ENCODE measurements at regions not wholly inside any gene's neighbourhood (a gene's known extent, or its start where the extent isn't known, plus 50 kb on each side); places are given as distances from the start of the nearest gene placed in this dataset.

DNA sequence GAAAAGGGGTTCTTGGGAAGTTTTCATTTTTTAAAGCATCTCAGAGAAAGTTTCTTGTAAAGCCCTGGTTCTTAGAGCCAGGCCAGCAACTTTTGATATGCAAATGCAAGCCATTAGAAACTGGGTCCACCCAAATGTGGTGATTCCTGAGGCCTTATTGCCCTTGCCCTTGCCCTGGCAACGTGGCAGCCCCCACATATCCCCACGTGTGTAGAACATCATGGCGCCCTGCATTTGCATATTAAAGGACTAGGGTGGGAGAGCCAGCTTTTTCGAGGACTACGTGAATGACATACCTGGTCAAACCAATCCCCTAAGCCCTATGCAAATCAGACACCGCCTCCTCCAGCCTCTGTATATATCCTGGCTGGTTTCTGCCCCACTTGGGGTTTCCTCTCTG, 314.9 kb upstream of the NECTIN3 start:
- no peaks in the 10 kb centered on the region for H3K36me3 ChIP-seq (ENCODE audit: control insufficient read depth in 2 of 2, insufficient read depth in 2 of 2, low read length in 2 of 2)
- H3K4me1 ChIP-seq (ENCODE audit: control insufficient read depth in 2 of 2, insufficient read depth in 2 of 2, low read length in 2 of 2) = no peaks in the 10 kb centered on the region
- no peak overlapping the region for H3K27ac ChIP-seq (ENCODE audit: low read depth in 2 of 2, low read length in 2 of 2)
- no peaks in the 10 kb centered on the region for H3K27me3 ChIP-seq (ENCODE audit: control insufficient read depth in 2 of 2, insufficient read depth in 2 of 2, low read length in 2 of 2)
- H3K9me3 ChIP-seq (ENCODE audit: control insufficient read depth in 2 of 2, low read length in 2 of 2) = no peaks in the 10 kb centered on the region
- H3K4me3 ChIP-seq (ENCODE audit: low read length in 2 of 2) = no peak overlapping the region
- no peak overlapping the region for H3K9ac ChIP-seq (ENCODE audit: low read depth in 1 of 2, low read length in 2 of 2)

DNA sequence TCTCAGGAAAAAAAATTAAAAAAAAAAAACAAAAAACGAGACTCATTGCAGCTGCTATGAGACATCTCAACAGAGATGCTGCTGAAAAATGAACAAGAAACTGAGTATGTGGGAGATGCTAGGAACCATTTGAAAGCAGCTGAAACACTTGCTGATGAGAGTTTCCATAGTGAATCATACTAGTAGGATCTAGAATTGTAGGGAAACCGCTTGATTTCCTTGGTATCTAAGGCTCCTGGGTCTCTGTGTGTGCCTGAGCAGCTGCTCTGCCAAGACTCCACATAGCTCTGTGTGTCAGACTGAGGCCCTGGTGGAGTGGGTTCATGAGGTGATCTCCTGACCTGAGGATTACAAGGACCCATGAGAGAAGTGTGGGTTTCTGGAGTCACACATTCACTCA, 313.4 kb upstream of the NECTIN3 start:
- H3K9ac ChIP-seq (ENCODE audit: low read depth in 1 of 2, low read length in 2 of 2) = no peak overlapping the region
- no peaks in the 10 kb centered on the region for H3K27me3 ChIP-seq (ENCODE audit: control insufficient read depth in 2 of 2, insufficient read depth in 2 of 2, low read length in 2 of 2)
- no peak overlapping the region for H3K4me3 ChIP-seq (ENCODE audit: low read length in 2 of 2)
- no peak overlapping the region for H3K27ac ChIP-seq (ENCODE audit: low read depth in 2 of 2, low read length in 2 of 2)
- H3K4me1 ChIP-seq (ENCODE audit: control insufficient read depth in 2 of 2, insufficient read depth in 2 of 2, low read length in 2 of 2) = no peaks in the 10 kb centered on the region
- no peaks in the 10 kb centered on the region for H3K36me3 ChIP-seq (ENCODE audit: control insufficient read depth in 2 of 2, insufficient read depth in 2 of 2, low read length in 2 of 2)
- no peaks in the 10 kb centered on the region for H3K9me3 ChIP-seq (ENCODE audit: control insufficient read depth in 2 of 2, low read length in 2 of 2)

DNA sequence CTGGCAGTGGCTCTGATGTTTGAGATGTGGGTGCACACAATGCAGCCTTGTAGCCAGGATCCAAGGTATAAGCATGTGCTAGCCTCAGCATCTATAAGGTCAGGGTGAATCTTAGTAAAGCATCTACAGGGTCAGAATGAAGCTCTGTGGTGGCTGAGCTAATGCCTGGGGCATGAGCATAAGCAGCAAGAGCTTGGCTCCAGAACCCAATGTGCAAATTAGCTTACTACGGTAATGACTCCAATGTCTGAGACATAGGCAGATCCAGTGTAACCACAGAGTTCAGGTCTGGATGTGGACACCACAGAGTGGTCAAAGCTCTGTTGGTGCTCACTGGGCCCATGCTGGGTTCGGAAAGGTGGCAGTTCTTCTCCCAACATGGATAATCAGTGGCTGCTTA, 304.5 kb upstream of the NECTIN3 start:
- Histone ChIP-seq H3K27ac (ENCODE audit: low read depth in 2 of 2, low read length in 2 of 2) (no peak overlapping the region), H3K9me3 (ENCODE audit: control insufficient read depth in 2 of 2, low read length in 2 of 2) (no peaks in the 10 kb centered on the region), H3K9ac (ENCODE audit: low read depth in 1 of 2, low read length in 2 of 2) (no peak overlapping the region), H3K4me1 (ENCODE audit: control insufficient read depth in 2 of 2, insufficient read depth in 2 of 2, low read length in 2 of 2) (no peaks in the 10 kb centered on the region), H3K36me3 (ENCODE audit: control insufficient read depth in 2 of 2, insufficient read depth in 2 of 2, low read length in 2 of 2) (no peaks in the 10 kb centered on the region), H3K27me3 (ENCODE audit: control insufficient read depth in 2 of 2, insufficient read depth in 2 of 2, low read length in 2 of 2) (no peaks in the 10 kb centered on the region), H3K4me3 (ENCODE audit: low read length in 2 of 2) (no peak overlapping the region)

DNA sequence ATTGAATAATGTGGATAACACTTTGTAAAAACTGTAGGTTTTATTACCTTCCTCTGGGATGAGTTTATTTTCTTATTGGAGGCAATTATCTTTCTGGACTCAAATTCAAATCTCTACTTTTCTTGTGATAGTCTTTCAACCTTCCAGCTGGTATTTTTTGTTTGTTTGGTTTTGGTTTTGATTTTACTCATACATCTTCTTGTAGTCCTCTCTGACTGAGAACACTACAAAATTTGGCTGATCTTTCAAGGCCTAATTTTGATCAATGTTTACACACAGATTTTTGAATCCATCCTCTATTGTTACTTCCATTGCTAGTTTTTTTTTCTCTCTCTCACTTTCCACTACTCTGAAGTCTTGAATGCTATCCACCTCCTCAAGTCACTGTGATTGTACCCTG, 303.8 kb upstream of the NECTIN3 start:
- H3K9ac ChIP-seq (ENCODE audit: low read depth in 1 of 2, low read length in 2 of 2) = no peak overlapping the region
- H3K36me3 ChIP-seq (ENCODE audit: control insufficient read depth in 2 of 2, insufficient read depth in 2 of 2, low read length in 2 of 2) = no peaks in the 10 kb centered on the region
- no peaks in the 10 kb centered on the region for H3K4me1 ChIP-seq (ENCODE audit: control insufficient read depth in 2 of 2, insufficient read depth in 2 of 2, low read length in 2 of 2)
- H3K9me3 ChIP-seq (ENCODE audit: control insufficient read depth in 2 of 2, low read length in 2 of 2) = no peaks in the 10 kb centered on the region
- H3K27me3 ChIP-seq (ENCODE audit: control insufficient read depth in 2 of 2, insufficient read depth in 2 of 2, low read length in 2 of 2) = no peaks in the 10 kb centered on the region
- no peak overlapping the region for H3K27ac ChIP-seq (ENCODE audit: low read depth in 2 of 2, low read length in 2 of 2)
- no peak overlapping the region for H3K4me3 ChIP-seq (ENCODE audit: low read length in 2 of 2)

DNA sequence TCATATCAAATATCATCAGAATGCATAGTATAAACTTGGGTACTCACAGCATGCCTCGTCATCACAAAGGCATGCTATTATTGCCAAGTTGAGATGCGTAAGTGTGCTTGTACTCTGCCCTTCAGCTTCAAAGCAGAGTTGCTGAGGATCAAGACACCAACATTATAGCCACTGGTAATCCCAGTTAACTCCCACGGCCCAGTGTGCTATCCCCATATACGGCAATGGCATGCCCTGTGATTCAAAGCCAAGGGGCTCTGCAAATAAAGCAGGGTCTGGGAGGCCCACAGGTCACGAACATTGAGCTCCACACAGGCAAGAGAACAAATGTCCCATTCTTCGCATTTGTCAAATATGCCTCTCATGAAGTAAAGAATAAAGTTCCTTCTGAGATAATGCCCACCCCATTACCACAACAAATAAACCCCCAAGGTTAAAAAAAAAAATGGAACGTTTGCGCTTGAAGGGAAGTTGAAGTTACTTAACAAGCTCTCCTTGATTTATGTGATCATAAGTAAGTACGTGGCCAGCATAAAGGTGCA, 298.1 kb upstream of the NECTIN3 start:
- no peaks in the 10 kb centered on the region for H3K4me1 ChIP-seq (ENCODE audit: control insufficient read depth in 2 of 2, insufficient read depth in 2 of 2, low read length in 2 of 2)
- no peak overlapping the region for H3K27ac ChIP-seq (ENCODE audit: low read depth in 2 of 2, low read length in 2 of 2)
- no peaks in the 10 kb centered on the region for H3K27me3 ChIP-seq (ENCODE audit: control insufficient read depth in 2 of 2, insufficient read depth in 2 of 2, low read length in 2 of 2)
- H3K9ac ChIP-seq (ENCODE audit: low read depth in 1 of 2, low read length in 2 of 2) = no peak overlapping the region
- H3K4me3 ChIP-seq (ENCODE audit: low read length in 2 of 2) = no peak overlapping the region
- H3K36me3 ChIP-seq (ENCODE audit: control insufficient read depth in 2 of 2, insufficient read depth in 2 of 2, low read length in 2 of 2) = no peaks in the 10 kb centered on the region
- H3K9me3 ChIP-seq (ENCODE audit: control insufficient read depth in 2 of 2, low read length in 2 of 2) = no peaks in the 10 kb centered on the region

DNA sequence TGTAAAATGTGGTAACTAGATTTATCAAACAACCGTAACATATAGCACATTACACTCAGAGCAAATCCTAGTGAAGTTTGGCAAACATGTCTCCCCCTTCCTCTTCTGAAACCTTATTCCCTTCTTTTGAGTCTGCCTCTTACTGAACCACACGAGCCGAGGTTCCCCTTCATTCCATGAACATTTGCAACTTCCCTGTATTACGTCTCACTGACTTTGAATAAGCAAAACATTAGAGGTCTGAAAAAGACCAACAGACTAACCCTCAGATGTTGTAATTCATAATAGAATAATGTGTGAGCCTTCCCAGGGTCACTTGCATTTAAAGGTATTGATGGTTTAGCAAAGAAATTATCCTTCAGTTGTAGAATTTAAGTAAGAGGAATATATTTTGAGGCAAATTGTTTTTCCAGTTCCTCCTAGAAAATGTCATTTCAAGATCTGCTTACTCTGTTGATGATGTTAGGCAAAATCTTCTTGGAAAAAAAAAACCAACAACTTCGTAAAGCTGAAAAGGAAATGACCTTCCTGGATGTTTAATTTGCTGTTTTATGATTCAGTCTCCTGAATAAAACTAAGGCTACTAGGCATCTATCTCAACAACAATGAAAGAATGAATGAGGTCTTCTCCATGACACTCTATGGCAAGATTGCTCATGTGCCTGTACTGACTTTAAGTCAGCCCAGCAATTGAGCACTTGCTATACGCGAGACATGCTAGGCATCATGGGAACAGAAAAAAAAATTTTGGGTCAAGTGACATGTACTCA, 296.9 kb upstream of the NECTIN3 start:
- no peak overlapping the region for H3K27ac ChIP-seq (ENCODE audit: low read depth in 2 of 2, low read length in 2 of 2)
- H3K4me1 ChIP-seq (ENCODE audit: control insufficient read depth in 2 of 2, insufficient read depth in 2 of 2, low read length in 2 of 2) = no peaks in the 10 kb centered on the region
- no peaks in the 10 kb centered on the region for H3K27me3 ChIP-seq (ENCODE audit: control insufficient read depth in 2 of 2, insufficient read depth in 2 of 2, low read length in 2 of 2)
- no peak overlapping the region for H3K4me3 ChIP-seq (ENCODE audit: low read length in 2 of 2)
- H3K36me3 ChIP-seq (ENCODE audit: control insufficient read depth in 2 of 2, insufficient read depth in 2 of 2, low read length in 2 of 2) = no peaks in the 10 kb centered on the region
- H3K9me3 ChIP-seq (ENCODE audit: control insufficient read depth in 2 of 2, low read length in 2 of 2) = no peaks in the 10 kb centered on the region
- H3K9ac ChIP-seq (ENCODE audit: low read depth in 1 of 2, low read length in 2 of 2) = no peak overlapping the region

DNA sequence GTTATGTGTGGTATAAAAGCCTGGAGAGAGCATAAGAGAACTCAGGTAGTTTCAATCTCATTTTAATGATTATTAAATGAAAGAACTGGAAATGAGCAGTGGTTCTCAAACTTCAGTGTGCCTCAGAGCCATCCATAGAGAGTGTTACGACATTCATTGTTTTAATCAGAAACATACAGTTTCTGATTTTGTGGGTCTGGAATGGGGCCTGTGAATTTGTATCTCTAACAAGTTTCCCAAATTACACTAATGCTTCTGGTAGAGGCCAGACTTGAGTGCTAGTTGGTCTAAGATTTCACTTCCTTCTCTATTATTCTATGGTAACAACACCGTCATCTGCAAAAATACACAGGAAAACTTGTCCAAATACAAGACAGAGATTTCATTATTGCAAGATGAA, 292.0 kb upstream of the NECTIN3 start:
- Histone ChIP-seq H3K9me3 (ENCODE audit: control insufficient read depth in 2 of 2, low read length in 2 of 2) (no peaks in the 10 kb centered on the region), H3K4me3 (ENCODE audit: low read length in 2 of 2) (no peak overlapping the region), H3K9ac (ENCODE audit: low read depth in 1 of 2, low read length in 2 of 2) (no peak overlapping the region), H3K36me3 (ENCODE audit: control insufficient read depth in 2 of 2, insufficient read depth in 2 of 2, low read length in 2 of 2) (no peaks in the 10 kb centered on the region), H3K4me1 (ENCODE audit: control insufficient read depth in 2 of 2, insufficient read depth in 2 of 2, low read length in 2 of 2) (no peaks in the 10 kb centered on the region), H3K27me3 (ENCODE audit: control insufficient read depth in 2 of 2, insufficient read depth in 2 of 2, low read length in 2 of 2) (no peaks in the 10 kb centered on the region), H3K27ac (ENCODE audit: low read depth in 2 of 2, low read length in 2 of 2) (no peak overlapping the region)

DNA sequence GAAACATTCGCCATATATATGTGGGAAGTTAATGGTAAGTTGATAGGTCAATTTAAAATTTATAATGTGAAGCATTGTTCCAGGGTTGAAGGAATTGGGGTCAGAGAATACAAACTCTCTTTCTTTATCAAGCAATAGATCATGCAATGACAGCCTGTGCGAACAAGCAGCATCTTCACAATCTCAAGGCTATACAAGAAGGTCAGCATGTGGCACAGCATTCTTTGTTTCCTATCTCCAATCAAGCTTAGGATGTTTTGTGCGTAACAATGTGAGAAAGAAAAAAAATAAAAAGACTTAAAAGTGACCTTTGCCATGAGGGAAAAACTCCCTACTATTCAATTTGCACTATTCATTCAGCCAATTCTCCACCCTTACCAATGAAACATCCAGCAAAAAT, 288.1 kb upstream of the NECTIN3 start:
- no peak overlapping the region for H3K27ac ChIP-seq (ENCODE audit: low read depth in 2 of 2, low read length in 2 of 2)
- H3K27me3 ChIP-seq (ENCODE audit: control insufficient read depth in 2 of 2, insufficient read depth in 2 of 2, low read length in 2 of 2) = no peaks in the 10 kb centered on the region
- no peaks in the 10 kb centered on the region for H3K4me1 ChIP-seq (ENCODE audit: control insufficient read depth in 2 of 2, insufficient read depth in 2 of 2, low read length in 2 of 2)

DNA sequence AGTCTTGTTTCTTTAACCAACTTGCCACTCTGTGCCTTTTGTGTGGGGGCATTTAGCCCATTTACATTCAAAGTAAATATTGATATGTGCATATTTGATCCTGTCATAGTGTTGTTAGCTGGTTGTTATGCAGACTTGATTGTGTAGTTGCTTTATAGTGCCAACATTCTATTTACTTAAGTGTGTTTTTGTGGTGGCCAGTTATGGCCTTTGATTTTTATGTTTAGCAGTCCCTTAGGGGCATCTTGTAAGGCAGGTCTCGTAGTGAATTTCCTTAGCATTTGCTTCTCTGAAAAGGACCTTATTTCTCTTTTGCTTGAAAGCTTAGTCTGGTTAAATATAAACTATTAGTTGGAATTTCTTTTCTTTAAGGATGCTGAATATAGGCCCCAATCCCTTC, 282.8 kb upstream of the NECTIN3 start:
- no peaks in the 10 kb centered on the region for H3K27me3 ChIP-seq (ENCODE audit: control insufficient read depth in 2 of 2, insufficient read depth in 2 of 2, low read length in 2 of 2)
- H3K27ac ChIP-seq (ENCODE audit: low read depth in 2 of 2, low read length in 2 of 2) = no peak overlapping the region
- no peaks in the 10 kb centered on the region for H3K4me1 ChIP-seq (ENCODE audit: control insufficient read depth in 2 of 2, insufficient read depth in 2 of 2, low read length in 2 of 2)
- no peak overlapping the region for H3K4me3 ChIP-seq (ENCODE audit: low read length in 2 of 2)
- no peaks in the 10 kb centered on the region for H3K9me3 ChIP-seq (ENCODE audit: control insufficient read depth in 2 of 2, low read length in 2 of 2)
- no peaks in the 10 kb centered on the region for H3K36me3 ChIP-seq (ENCODE audit: control insufficient read depth in 2 of 2, insufficient read depth in 2 of 2, low read length in 2 of 2)
- no peak overlapping the region for H3K9ac ChIP-seq (ENCODE audit: low read depth in 1 of 2, low read length in 2 of 2)

More for the DNA sequence above, 288.1 kb upstream of the NECTIN3 start:
- Histone ChIP-seq H3K4me3 (ENCODE audit: low read length in 2 of 2) (no peak overlapping the region), H3K9ac (ENCODE audit: low read depth in 1 of 2, low read length in 2 of 2) (no peak overlapping the region), H3K36me3 (ENCODE audit: control insufficient read depth in 2 of 2, insufficient read depth in 2 of 2, low read length in 2 of 2) (no peaks in the 10 kb centered on the region), H3K9me3 (ENCODE audit: control insufficient read depth in 2 of 2, low read length in 2 of 2) (no peaks in the 10 kb centered on the region)

DNA sequence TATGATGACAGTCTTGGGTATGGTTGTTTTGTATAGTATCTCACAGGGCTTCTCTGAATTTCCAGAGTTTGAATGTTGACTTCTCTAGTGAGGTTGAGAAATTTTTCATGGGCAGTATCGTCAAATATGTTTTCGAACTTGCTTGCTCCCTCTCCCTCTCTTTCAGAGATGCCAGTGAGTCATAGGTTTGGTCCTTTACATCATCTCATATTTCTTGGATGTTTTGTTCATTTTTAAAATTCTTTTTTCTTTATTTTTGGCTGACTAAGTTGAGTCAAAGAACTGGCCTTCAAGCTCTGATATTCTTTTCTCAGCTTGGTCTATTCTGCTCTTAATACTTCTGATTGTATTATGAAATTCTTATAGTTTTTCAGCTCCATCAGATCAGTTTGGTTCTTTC, 282.3 kb upstream of the NECTIN3 start:
- H3K4me3 ChIP-seq (ENCODE audit: low read length in 2 of 2) = no peak overlapping the region
- H3K9me3 ChIP-seq (ENCODE audit: control insufficient read depth in 2 of 2, low read length in 2 of 2) = no peaks in the 10 kb centered on the region
- no peaks in the 10 kb centered on the region for H3K36me3 ChIP-seq (ENCODE audit: control insufficient read depth in 2 of 2, insufficient read depth in 2 of 2, low read length in 2 of 2)

More for the DNA sequence above, 282.3 kb upstream of the NECTIN3 start:
- no peaks in the 10 kb centered on the region for H3K27me3 ChIP-seq (ENCODE audit: control insufficient read depth in 2 of 2, insufficient read depth in 2 of 2, low read length in 2 of 2)
- H3K9ac ChIP-seq (ENCODE audit: low read depth in 1 of 2, low read length in 2 of 2) = no peak overlapping the region
- H3K27ac ChIP-seq (ENCODE audit: low read depth in 2 of 2, low read length in 2 of 2) = no peak overlapping the region
- no peaks in the 10 kb centered on the region for H3K4me1 ChIP-seq (ENCODE audit: control insufficient read depth in 2 of 2, insufficient read depth in 2 of 2, low read length in 2 of 2)
